ENCODE measurements at regions not wholly inside any gene's neighbourhood (a gene's known extent, or its start where the extent isn't known, plus 50 kb on each side); places are given as distances from the start of the nearest gene placed in this dataset.
"Not testable (repeated sequence)": the region's sequence is repeated elsewhere in the genome, so short reads cannot be mapped to it uniquely, and the experiment has no call there.

DNA sequence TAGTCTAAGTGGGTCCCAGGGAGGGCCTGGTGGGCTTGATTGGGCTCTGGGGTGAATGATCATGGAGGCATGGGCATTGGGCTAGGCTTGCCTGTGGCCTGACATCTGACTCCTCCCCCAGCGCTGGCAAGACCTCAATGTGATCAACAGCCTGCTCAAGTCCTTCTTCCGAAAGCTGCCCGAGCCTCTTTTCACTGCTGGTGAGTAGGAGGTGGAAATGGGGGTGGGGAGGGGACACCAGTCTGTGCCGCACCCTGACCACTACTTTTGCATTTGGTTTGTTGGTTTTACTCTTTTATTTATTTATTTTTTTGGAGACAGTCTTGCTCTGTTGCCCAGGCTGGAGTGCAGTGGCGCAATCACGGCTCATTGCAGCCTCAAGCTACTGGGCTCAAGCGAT lies 116.7 kb downstream of the ZNF267 start:
- TF ChIP-seq, protein P1, sequence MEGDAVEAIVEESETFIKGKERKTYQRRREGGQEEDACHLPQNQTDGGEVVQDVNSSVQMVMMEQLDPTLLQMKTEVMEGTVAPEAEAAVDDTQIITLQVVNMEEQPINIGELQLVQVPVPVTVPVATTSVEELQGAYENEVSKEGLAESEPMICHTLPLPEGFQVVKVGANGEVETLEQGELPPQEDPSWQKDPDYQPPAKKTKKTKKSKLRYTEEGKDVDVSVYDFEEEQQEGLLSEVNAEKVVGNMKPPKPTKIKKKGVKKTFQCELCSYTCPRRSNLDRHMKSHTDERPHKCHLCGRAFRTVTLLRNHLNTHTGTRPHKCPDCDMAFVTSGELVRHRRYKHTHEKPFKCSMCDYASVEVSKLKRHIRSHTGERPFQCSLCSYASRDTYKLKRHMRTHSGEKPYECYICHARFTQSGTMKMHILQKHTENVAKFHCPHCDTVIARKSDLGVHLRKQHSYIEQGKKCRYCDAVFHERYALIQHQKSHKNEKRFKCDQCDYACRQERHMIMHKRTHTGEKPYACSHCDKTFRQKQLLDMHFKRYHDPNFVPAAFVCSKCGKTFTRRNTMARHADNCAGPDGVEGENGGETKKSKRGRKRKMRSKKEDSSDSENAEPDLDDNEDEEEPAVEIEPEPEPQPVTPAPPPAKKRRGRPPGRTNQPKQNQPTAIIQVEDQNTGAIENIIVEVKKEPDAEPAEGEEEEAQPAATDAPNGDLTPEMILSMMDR (IDR thresholded peaks at IDR 0.05) = not testable (repeated sequence)
- not testable (repeated sequence) for TF ChIP-seq POLR2AphosphoS5, EP300 (IDR thresholded peaks at IDR 0.05)
